Mesendoderm (in vitro differentiated cells): ENCODE measurements at regions not wholly inside any gene's neighbourhood (a gene's known extent, or its start where the extent isn't known, plus 50 kb on each side); places are given as distances from the start of the nearest gene placed in this dataset.

Experiments
- DNase-seq: peaks from one replicate; pipeline ENCODE4 v3.0.0; 2013
- H2AK5ac ChIP-seq: 2 replicates; pipeline ENCODE4 v1.6.1; 2013; ENCODE audit warnings: low read length, inconsistent platforms
- H2BK120ac ChIP-seq: 2 replicates; pipeline ENCODE4 v1.6.1; 2013; ENCODE audit warnings: low read depth, mild to moderate bottlenecking, low read length, moderate library complexity, mixed read lengths
- H2BK15ac ChIP-seq: replicated peaks from 2 replicates; pipeline ENCODE4 v1.6.1; 2013; ENCODE audit warnings: low read depth, mild to moderate bottlenecking, moderate library complexity
- H2BK5ac ChIP-seq: 2 replicates; pipeline ENCODE4 v1.6.1; 2013; ENCODE audit warnings: low read length, inconsistent platforms
- H3K18ac ChIP-seq: 2 replicates; pipeline ENCODE4 v1.6.1; 2013; ENCODE audit warnings: mild to moderate bottlenecking, low read length, mixed read lengths
- H3K23ac ChIP-seq: one replicate; pipeline ENCODE4 v1.6.1; 2013; ENCODE audit warnings: low read length
- H3K27ac ChIP-seq: 2 replicates; pipeline ENCODE4 v1.5.1; 2013; ENCODE audit warnings: low read depth, mild to moderate bottlenecking, inconsistent platforms, low read length, moderate library complexity
- H3K27me3 ChIP-seq: 2 replicates; pipeline ENCODE4 v1.6.1; 2013; ENCODE audit warnings: low read length, control low read depth, mild to moderate bottlenecking, inconsistent platforms; ENCODE audit not compliant: insufficient read depth, poor library complexity
- H3K36me3 ChIP-seq: 2 replicates; pipeline ENCODE4 v1.6.1; 2013; ENCODE audit warnings: low read length, inconsistent platforms; ENCODE audit not compliant: control insufficient read depth, insufficient read depth
- H3K4ac ChIP-seq: one replicate; pipeline ENCODE4 v1.6.1; 2013; ENCODE audit warnings: low read depth, mild to moderate bottlenecking, low read length, moderate library complexity
- H3K4me1 ChIP-seq: 2 replicates; pipeline ENCODE4 v1.6.1; 2013; ENCODE audit warnings: low read depth, low read length, inconsistent platforms; ENCODE audit not compliant: control insufficient read depth
- H3K4me2 ChIP-seq: 2 replicates; pipeline ENCODE4 v1.6.1; 2013; ENCODE audit warnings: low read length
- H3K4me3 ChIP-seq: 2 replicates; pipeline ENCODE4 v1.5.1; 2013; ENCODE audit warnings: mild to moderate bottlenecking, low read length
- H3K56ac ChIP-seq: one replicate; pipeline ENCODE4 v1.6.1; 2013; ENCODE audit warnings: low read length
- H3K79me1 ChIP-seq: 2 replicates; pipeline ENCODE4 v1.6.1; 2013; ENCODE audit warnings: low read length, inconsistent platforms
- H3K79me2 ChIP-seq: 2 replicates; pipeline ENCODE4 v1.6.1; 2013; ENCODE audit warnings: mild to moderate bottlenecking, low read length; ENCODE audit not compliant: control insufficient read depth, insufficient read depth
- H3K9ac ChIP-seq: 2 replicates; pipeline ENCODE4 v1.6.1; 2013; ENCODE audit warnings: low read length, inconsistent platforms
- H4K5ac ChIP-seq: one replicate; pipeline ENCODE4 v1.6.1; 2013; ENCODE audit warnings: low read length
- H4K8ac ChIP-seq: one replicate; pipeline ENCODE4 v1.6.1; 2013; ENCODE audit warnings: low read depth, mild to moderate bottlenecking, control low read depth, low read length, moderate library complexity
- WGBS: extraction: QIAGEN DNeasy Blood & Tissue Kit; methylation state at CpG from one replicate; pipeline ENCODE4 v1.1.7; 2013; ENCODE audit warnings: low lambda C conversion rate, missing lambda C conversion rate; ENCODE audit not compliant: insufficient coverage; ENCODE audit errors: extremely low coverage; 5-methylcytosine and 5-hydroxymethylcytosine counted together

GRCh38 chr5:51684794-51685355, 301.6 kb downstream of the ISL1 start:
- Histone ChIP-seq H3K4me1 (no peaks in the 10 kb centered on the region), H3K4ac (no peak overlapping the region), H3K27me3 (no peaks in the 10 kb centered on the region), H2BK15ac (no peak overlapping the region), H3K79me1 (no peaks in the 10 kb centered on the region), H3K27ac (no peak overlapping the region), H4K5ac (no peak overlapping the region), H3K36me3 (no peaks in the 10 kb centered on the region), H3K18ac (no peak overlapping the region), H2AK5ac (no peak overlapping the region), H3K56ac (no peak overlapping the region), H4K8ac (no peak overlapping the region), H3K4me3 (no peak overlapping the region), H3K9ac (no peak overlapping the region), H2BK5ac (no peak overlapping the region), H3K79me2 (no peaks in the 10 kb centered on the region), H3K23ac (no peak overlapping the region), H3K4me2 (no peak overlapping the region), H2BK120ac (no peak overlapping the region)
- no peak for DNase-seq
- WGBS: 100% methylated on average over 2 of the region's 2 CpGs

GRCh38 chr5:51685419-51685818, 302.2 kb downstream of the ISL1 start:
- Histone ChIP-seq H3K79me1 (no peaks in the 10 kb centered on the region), H2BK5ac (no peak overlapping the region), H3K4me2 (no peak overlapping the region), H3K79me2 (no peaks in the 10 kb centered on the region), H2BK120ac (no peak overlapping the region), H3K4me3 (no peak overlapping the region), H3K56ac (no peak overlapping the region), H2AK5ac (no peak overlapping the region), H3K23ac (no peak overlapping the region), H4K8ac (no peak overlapping the region), H4K5ac (no peak overlapping the region), H2BK15ac (no peak overlapping the region), H3K27me3 (no peaks in the 10 kb centered on the region), H3K36me3 (no peaks in the 10 kb centered on the region), H3K27ac (no peak overlapping the region), H3K18ac (no peak overlapping the region), H3K4ac (no peak overlapping the region), H3K9ac (no peak overlapping the region), H3K4me1 (no peaks in the 10 kb centered on the region)
- no CpG with 5 or more reads among the region's 3 CpGs for WGBS
- DNase-seq: no peak

- Histone ChIP-seq H4K5ac (no peak overlapping the region), H2BK120ac (no peak overlapping the region), H3K27ac (no peak overlapping the region), H3K4me2 (no peak overlapping the region), H3K18ac (no peak overlapping the region), H2BK15ac (no peak overlapping the region), H3K9ac (no peak overlapping the region), H4K8ac (no peak overlapping the region), H3K79me2 (no peaks in the 10 kb centered on the region), H3K4me3 (no peak overlapping the region), H3K23ac (no peak overlapping the region), H3K36me3 (no peaks in the 10 kb centered on the region), H3K79me1 (no peaks in the 10 kb centered on the region), H3K27me3 (no peaks in the 10 kb centered on the region), H3K56ac (no peak overlapping the region), H2AK5ac (no peak overlapping the region), H2BK5ac (no peak overlapping the region), H3K4me1 (no peaks in the 10 kb centered on the region), H3K4ac (no peak overlapping the region)
- WGBS: no CpG with 5 or more reads among the region's 1 CpG
- DNase-seq: no peak
Measured at GRCh38 chr5:51686622-51687021, 303.4 kb downstream of the ISL1 start.

GRCh38 chr5:51691538-51692079, 308.4 kb downstream of the ISL1 start:
- Histone ChIP-seq H3K4me3 (no peak overlapping the region), H4K5ac (no peak overlapping the region), H3K56ac (no peak overlapping the region), H3K4me2 (no peak overlapping the region), H4K8ac (no peak overlapping the region), H3K79me1 (no peaks in the 10 kb centered on the region), H2AK5ac (no peak overlapping the region), H2BK120ac (no peak overlapping the region), H3K4me1 (no peaks in the 10 kb centered on the region), H3K36me3 (no peaks in the 10 kb centered on the region), H2BK15ac (no peak overlapping the region), H3K27me3 (no peaks in the 10 kb centered on the region), H3K4ac (no peak overlapping the region), H2BK5ac (no peak overlapping the region), H3K18ac (no peak overlapping the region), H3K79me2 (no peaks in the 10 kb centered on the region), H3K23ac (no peak overlapping the region), H3K9ac (no peak overlapping the region), H3K27ac (no peak overlapping the region)
- DNase-seq: no peak
- no CpG with 5 or more reads among the region's 4 CpGs for WGBS

- Histone ChIP-seq H3K27ac (no peak overlapping the region), H3K36me3 (no peaks in the 10 kb centered on the region), H3K4me1 (no peaks in the 10 kb centered on the region), H3K27me3 (no peaks in the 10 kb centered on the region), H3K4me2 (no peak overlapping the region), H3K4ac (no peak overlapping the region), H4K5ac (no peak overlapping the region), H3K4me3 (no peak overlapping the region), H3K9ac (no peak overlapping the region), H3K23ac (no peak overlapping the region), H3K79me1 (no peaks in the 10 kb centered on the region), H2BK15ac (no peak overlapping the region), H2BK5ac (no peak overlapping the region), H2AK5ac (no peak overlapping the region), H3K56ac (no peak overlapping the region), H3K18ac (no peak overlapping the region), H3K79me2 (no peaks in the 10 kb centered on the region), H2BK120ac (no peak overlapping the region), H4K8ac (no peak overlapping the region)
- DNase-seq: no peak
- WGBS: no CpG with 5 or more reads among the region's 2 CpGs
Measured at GRCh38 chr5:51694826-51695225, 311.6 kb downstream of the ISL1 start.

GRCh38 chr5:51696122-51696521, 312.9 kb downstream of the ISL1 start:
- Histone ChIP-seq H2BK120ac (no peak overlapping the region), H2BK5ac (no peak overlapping the region), H3K27ac (no peak overlapping the region), H4K8ac (no peak overlapping the region), H3K36me3 (no peaks in the 10 kb centered on the region), H3K56ac (no peak overlapping the region), H3K18ac (no peak overlapping the region), H2AK5ac (no peak overlapping the region), H2BK15ac (no peak overlapping the region), H3K27me3 (no peaks in the 10 kb centered on the region), H3K4ac (no peak overlapping the region), H4K5ac (no peak overlapping the region), H3K79me1 (no peaks in the 10 kb centered on the region), H3K4me3 (no peak overlapping the region), H3K4me1 (no peaks in the 10 kb centered on the region), H3K23ac (no peak overlapping the region), H3K9ac (no peak overlapping the region), H3K4me2 (no peak overlapping the region), H3K79me2 (no peaks in the 10 kb centered on the region)
- no peak for DNase-seq
- WGBS: no CpG with 5 or more reads among the region's 3 CpGs
